ENCODE measurements at regions not wholly inside any gene's neighbourhood (a gene's known extent, or its start where the extent isn't known, plus 50 kb on each side); places are given as distances from the start of the nearest gene placed in this dataset.

DNA sequence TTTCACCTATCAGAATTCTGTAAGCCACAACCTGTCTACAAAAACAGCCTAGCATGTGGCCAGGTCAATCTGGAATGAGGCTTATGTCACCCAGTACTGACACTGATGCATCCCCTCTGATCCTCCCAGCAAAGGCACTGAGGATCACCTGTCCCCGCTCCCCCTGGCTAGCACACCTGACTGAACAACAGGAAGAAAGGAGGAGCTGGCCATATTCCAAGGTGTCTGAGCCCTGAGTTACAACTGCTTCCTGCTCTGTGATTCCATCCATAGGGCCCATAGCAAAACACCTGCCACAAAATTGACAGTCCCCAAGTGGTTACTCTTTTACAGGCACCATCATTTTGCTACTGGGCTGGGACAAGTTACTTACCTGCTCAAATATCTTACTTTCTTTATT, 555.5 kb upstream of the CFAP20DC start:
- no peak for DNase-seq
- no peak for ATAC-seq
- intact Hi-C loops (cut with DNase I) = loop anchor here in 1 of 2 donors (10.0 kb wide), 1 partner anchor 219 kb away; no protein-coding TSS in a partner anchor

GRCh38 chr3:59601486-59601885, 551.7 kb upstream of the CFAP20DC start:
- no peak for DNase-seq
- intact Hi-C loops (cut with DNase I) = loop anchor here in 1 of 2 donors (10.0 kb wide), 1 partner anchor 223 kb away; no protein-coding TSS in a partner anchor
- ATAC-seq = no peak

DNA sequence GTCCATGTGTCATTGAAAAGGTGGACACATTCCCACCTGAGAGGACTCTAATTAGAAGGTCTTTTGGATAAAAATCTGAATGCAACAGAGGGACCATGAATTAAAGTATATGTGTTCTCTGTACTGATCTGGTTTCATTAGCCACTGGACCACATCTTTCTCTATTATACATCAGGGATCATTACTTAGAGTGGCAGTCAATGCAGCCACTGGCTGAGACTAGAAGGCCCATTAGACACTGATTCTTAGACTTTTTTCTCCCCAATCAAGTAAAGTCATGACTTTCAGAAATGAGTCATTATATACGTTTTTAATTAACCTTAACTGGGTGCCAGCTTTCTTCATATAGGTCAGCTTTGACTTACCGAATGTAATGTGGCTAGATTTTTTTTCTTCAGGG, 550.8 kb upstream of the CFAP20DC start:
- ATAC-seq (no peak), DNase-seq (no peak)
- intact Hi-C loops (cut with DNase I) = loop anchor here in 1 of 2 donors (10.0 kb wide), 1 partner anchor 224 kb away; no protein-coding TSS in a partner anchor

- intact Hi-C loops (cut with DNase I) = no loop called here
- no peak for ATAC-seq
- no peak for DNase-seq
Measured at GRCh38 chr3:59596741-59597140, 546.9 kb upstream of the CFAP20DC start.

GRCh38 chr3:59595830-59596229, 546.0 kb upstream of the CFAP20DC start:
- intact Hi-C loops (cut with DNase I) = no loop called here
- no peak for ATAC-seq
- DNase-seq = no peak

GRCh38 chr3:59593380-59593779, 543.6 kb upstream of the CFAP20DC start:
- ATAC-seq (no peak), DNase-seq (no peak)
- intact Hi-C loops (cut with DNase I) = no loop called here

- ATAC-seq (no peak), DNase-seq (no peak)
- intact Hi-C loops (cut with DNase I) = no loop called here
Measured at GRCh38 chr3:59580996-59581395, 531.2 kb upstream of the CFAP20DC start.

DNA sequence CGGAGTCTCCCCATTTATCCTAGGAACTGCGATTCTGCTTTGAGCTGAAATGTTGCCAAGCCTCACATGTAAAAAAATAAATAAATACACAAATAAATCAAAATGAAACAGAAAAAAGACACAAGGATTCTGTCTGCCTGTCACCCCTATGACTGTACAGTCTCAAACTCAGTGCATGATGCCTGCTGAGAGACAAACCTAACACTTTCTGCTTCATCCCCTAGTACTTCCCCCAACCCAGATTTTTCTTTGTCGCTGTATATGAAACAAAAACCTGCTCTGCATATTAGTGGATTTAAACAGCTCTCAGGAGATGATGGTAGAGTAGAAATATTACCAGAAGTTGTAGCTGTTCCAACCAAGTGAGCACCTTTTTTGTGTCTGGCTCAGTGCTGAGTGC, 530.7 kb upstream of the CFAP20DC start:
- intact Hi-C loops (cut with DNase I) = no loop called here
- ATAC-seq (no peak), DNase-seq (no peak)

DNA sequence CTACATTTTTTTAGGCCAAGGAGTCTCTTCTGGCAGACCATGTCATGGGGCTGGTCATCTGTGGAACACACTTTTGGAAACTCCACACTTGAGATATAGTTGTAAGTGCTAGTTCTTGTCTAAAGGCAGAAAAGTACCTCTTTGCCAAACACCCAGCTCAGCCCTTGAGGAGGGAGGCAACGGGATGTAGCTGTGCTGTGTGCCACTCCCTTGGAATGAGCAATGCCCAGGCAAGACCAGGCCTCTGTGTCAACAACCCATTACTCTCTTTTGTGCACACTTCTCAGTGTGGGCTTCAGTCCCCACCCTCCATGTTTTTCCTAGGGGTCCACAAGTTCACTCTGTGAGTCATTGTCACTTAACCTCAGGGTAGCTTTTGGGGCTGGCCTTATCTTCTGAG, 528.3 kb upstream of the CFAP20DC start:
- no peak for DNase-seq
- no peak for ATAC-seq
- intact Hi-C loops (cut with DNase I) = loop anchor here (5.0 to 10.0 kb wide), 2 partner anchors 274 to 363 kb away; no protein-coding TSS in a partner anchor

DNA sequence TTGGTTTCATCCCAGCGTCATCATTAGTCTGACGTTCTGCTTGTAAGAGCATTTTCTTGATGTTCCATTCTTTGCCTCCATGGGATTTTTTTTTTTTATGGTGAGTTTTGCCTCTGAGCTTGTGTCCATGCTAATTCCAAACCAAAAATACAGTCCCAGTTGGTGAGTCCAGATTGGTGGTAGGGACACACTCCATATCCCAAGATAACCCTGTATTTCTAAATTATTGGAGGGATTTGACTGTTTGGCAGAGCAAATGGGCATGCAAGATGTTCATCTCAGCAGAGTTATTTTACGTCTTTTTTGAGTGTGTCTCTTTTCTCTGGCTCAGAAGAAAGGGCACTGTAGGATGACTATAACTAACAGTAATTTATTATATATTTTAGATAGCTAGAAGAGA, 526.8 kb upstream of the CFAP20DC start:
- intact Hi-C loops (cut with DNase I) = loop anchor here (5.0 to 10.0 kb wide), 2 partner anchors 276 to 362 kb away; no protein-coding TSS in a partner anchor
- DNase-seq (no peak), ATAC-seq (no peak)

DNA sequence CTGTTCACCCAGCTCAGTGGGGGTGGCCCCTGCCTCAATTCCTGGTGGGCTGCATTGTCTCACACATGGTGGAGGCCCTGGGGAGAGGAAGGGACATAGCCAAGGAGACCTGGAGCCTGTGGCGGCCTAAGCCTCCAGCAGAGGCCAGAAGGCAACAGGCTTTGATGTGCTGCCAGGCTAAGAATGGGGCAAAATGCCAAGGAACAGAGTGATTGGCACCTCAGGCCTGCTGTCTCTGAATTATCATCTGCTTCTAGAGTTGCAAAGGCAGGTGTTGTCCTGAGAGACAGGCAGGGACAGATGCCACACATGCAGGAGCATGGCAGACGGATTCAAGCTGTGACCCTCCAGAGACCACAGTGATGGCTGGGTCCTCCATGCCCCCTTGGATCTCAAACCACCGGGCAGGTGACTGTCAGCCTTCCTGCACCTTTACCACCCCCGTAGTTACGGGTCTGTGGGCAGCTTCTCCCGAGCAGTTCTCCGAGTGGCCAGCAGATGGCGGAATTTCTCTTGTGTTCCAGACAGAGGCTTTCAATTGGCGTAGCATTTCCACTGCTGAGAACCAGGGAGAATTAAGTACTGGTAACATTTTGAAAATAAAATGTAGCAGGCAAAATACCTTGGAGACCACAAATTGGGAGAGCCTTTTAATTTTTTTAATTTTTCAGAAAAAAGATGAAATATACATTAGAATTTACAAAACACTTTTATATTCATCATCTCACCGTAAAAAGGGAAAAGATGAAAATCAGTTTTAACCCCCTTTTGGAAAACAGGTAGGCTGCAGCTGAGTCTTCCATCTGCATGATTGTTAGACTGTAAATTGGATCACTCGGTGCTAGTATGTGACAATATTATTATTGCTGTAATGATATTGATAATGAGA, 525.5 kb upstream of the CFAP20DC start:
- peak; percentile 76 to 88 for ATAC-seq
- DNase-seq = peak; percentile 83
- intact Hi-C loops (cut with DNase I) = loop anchor here (2.0 to 10.0 kb wide), 3 partner anchors 277 to 361 kb away; no protein-coding TSS in a partner anchor

GRCh38 chr3:59573911-59574310, 524.1 kb upstream of the CFAP20DC start:
- ATAC-seq (peak; percentile 36 to 91), DNase-seq (peak; percentile 34)
- intact Hi-C loops (cut with DNase I) = loop anchor here in 1 of 2 donors (2.0 to 10.0 kb wide), 2 partner anchors 283 to 359 kb away; no protein-coding TSS in a partner anchor

GRCh38 chr3:59572106-59572505, 522.3 kb upstream of the CFAP20DC start:
- DNase-seq (no peak), ATAC-seq (no peak)
- intact Hi-C loops (cut with DNase I) = loop anchor here in 1 of 2 donors (10.0 kb wide), 1 partner anchor 357 kb away; no protein-coding TSS in a partner anchor

- ATAC-seq = no peak
- intact Hi-C loops (cut with DNase I) = loop anchor here in 1 of 2 donors (10.0 kb wide), 1 partner anchor 356 kb away; no protein-coding TSS in a partner anchor
Measured at GRCh38 chr3:59570806-59571205, 521.0 kb upstream of the CFAP20DC start.

GRCh38 chr3:59567661-59568060, 517.8 kb upstream of the CFAP20DC start:
- ATAC-seq (no peak), DNase-seq (no peak)
- intact Hi-C loops (cut with DNase I) = no loop called here

More at GRCh38 chr3:59570806-59571205, 521.0 kb upstream of the CFAP20DC start:
- no peak for DNase-seq

GRCh38 chr3:59566481-59566975, 516.7 kb upstream of the CFAP20DC start:
- no peak for DNase-seq
- ATAC-seq = no peak
- intact Hi-C loops (cut with DNase I) = no loop called here

- DNase-seq (no peak), ATAC-seq (no peak)
- intact Hi-C loops (cut with DNase I) = no loop called here
Measured at GRCh38 chr3:59565125-59565524, 515.3 kb upstream of the CFAP20DC start.

DNA sequence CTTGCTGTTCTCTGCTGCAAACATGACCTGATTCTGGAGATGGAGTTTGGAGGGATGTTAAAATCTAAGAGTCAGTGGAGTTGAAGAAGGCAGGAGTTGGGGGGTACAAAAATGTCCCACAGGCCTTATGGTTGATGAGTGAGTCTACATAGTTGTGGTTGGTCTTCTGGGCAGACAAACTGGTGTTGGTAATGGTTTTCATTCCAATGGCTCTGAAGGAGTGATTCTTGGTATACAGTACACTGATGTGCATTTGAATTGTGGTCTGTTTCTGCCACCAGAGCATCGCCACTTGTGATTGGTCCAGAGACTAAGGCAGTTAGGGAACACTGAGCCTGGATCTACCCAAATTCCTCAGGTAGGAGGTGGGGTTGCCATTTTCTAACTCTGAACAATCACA, 514.1 kb upstream of the CFAP20DC start:
- ATAC-seq (no peak), DNase-seq (no peak)
- intact Hi-C loops (cut with DNase I) = no loop called here

GRCh38 chr3:59563072-59563605, 513.3 kb upstream of the CFAP20DC start:
- intact Hi-C loops (cut with DNase I) = no loop called here
- no peak for DNase-seq
- no peak for ATAC-seq
